ENCODE measurements at regions not wholly inside any gene's neighbourhood (a gene's known extent, or its start where the extent isn't known, plus 50 kb on each side); places are given as distances from the start of the nearest gene placed in this dataset.

DNA sequence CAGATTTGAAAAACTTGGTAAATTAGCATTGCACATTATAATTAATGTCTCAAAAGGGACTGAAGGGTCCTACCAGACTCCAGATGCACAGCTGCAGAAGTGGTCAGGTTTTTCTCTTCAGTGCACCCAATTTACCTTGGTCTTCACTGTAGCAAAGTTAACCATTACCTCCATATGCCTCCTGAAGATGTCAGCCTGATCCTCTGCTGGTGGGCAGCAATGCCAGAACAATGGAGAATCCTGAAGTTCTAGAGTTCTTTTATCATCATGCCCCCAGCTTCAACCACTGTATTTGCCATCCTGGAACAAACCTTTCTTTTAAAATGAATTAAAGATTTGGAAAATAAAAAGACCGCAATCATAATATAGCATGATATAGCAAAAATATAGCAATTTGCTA, 1774.8 kb upstream of the CELF4 start:
- Histone ChIP-seq H3K4me1 (ENCODE audit: low read depth, poor library complexity, severe bottlenecking) (no peaks in the 10 kb centered on the region), H3K4me3 (IDR thresholded peaks at IDR 0.05; ENCODE audit: insufficient read depth, low read depth, low read length) (no peak overlapping the region), H3K4me2 (no peak overlapping the region), H3K9ac (no peak overlapping the region), H3K79me2 (ENCODE audit: insufficient read depth, low read depth) (no peaks in the 10 kb centered on the region), H3K27ac (no peak overlapping the region), H3K36me3 (ENCODE audit: insufficient read depth) (no peaks in the 10 kb centered on the region), H2AFZ (ENCODE audit: low read depth) (no peak overlapping the region), H4K20me1 (ENCODE audit: insufficient read depth) (no peaks in the 10 kb centered on the region), H3K27me3 (ENCODE audit: insufficient read depth, low read depth) (no peaks in the 10 kb centered on the region)
- TF ChIP-seq, protein P1, sequence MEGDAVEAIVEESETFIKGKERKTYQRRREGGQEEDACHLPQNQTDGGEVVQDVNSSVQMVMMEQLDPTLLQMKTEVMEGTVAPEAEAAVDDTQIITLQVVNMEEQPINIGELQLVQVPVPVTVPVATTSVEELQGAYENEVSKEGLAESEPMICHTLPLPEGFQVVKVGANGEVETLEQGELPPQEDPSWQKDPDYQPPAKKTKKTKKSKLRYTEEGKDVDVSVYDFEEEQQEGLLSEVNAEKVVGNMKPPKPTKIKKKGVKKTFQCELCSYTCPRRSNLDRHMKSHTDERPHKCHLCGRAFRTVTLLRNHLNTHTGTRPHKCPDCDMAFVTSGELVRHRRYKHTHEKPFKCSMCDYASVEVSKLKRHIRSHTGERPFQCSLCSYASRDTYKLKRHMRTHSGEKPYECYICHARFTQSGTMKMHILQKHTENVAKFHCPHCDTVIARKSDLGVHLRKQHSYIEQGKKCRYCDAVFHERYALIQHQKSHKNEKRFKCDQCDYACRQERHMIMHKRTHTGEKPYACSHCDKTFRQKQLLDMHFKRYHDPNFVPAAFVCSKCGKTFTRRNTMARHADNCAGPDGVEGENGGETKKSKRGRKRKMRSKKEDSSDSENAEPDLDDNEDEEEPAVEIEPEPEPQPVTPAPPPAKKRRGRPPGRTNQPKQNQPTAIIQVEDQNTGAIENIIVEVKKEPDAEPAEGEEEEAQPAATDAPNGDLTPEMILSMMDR (conservative IDR thresholded peaks at IDR 0.05; ENCODE audit: low read depth, low read length) = no peak

DNA sequence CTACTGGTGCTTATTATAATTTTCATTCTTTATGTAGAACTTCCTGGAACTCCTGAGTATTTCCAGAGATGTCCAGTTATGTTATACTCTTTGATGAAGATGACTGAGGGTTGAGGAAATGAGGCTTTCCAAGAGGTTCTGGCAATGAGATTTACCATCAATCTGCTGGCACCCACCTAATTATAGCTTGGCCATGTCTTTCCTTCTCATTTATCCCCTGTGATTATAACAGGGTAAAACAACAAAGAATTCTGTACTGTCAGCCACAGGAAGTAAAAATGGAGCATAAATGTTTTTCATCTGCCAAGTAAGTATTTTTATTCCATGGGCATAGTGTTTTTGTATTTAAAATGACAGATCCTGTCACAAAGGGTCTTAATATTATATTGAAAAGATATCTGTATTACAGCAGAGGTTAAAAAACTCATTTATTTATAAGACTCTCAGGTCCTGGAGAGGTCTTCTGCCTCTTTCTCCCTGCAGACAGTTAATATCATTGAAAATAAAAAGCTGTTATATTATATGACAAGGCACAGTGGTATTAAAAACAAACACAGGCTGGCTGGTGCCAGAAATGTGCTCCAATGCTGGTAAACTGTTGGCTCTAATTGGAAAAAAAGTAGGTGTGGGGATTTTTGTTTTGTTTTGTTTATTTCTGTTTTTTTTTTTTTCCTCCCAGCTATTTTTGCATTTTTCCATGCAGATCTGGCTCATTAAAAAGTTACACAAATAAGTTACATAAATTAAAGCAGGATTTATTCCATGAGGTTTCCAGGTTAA, 1764.1 kb upstream of the CELF4 start:
- no peak overlapping the region for H3K9ac ChIP-seq
- H3K4me2 ChIP-seq = no peak overlapping the region
- H2AFZ ChIP-seq (ENCODE audit: low read depth) = no peak overlapping the region
- no peaks in the 10 kb centered on the region for H3K36me3 ChIP-seq (ENCODE audit: insufficient read depth)
- no peaks in the 10 kb centered on the region for H3K27me3 ChIP-seq (ENCODE audit: insufficient read depth, low read depth)
- no peak overlapping the region for H3K4me3 ChIP-seq (IDR thresholded peaks at IDR 0.05; ENCODE audit: insufficient read depth, low read depth, low read length)
- no peaks in the 10 kb centered on the region for H3K4me1 ChIP-seq (ENCODE audit: low read depth, poor library complexity, severe bottlenecking)
- no peaks in the 10 kb centered on the region for H4K20me1 ChIP-seq (ENCODE audit: insufficient read depth)
- no peaks in the 10 kb centered on the region for H3K79me2 ChIP-seq (ENCODE audit: insufficient read depth, low read depth)
- no peak overlapping the region for H3K27ac ChIP-seq
- TF ChIP-seq, protein P1 (conservative IDR thresholded peaks at IDR 0.05; ENCODE audit: low read depth, low read length) = no peak

GRCh38 chr18:39326772-39327171, 1761.2 kb upstream of the CELF4 start:
- H3K9ac ChIP-seq = no peak overlapping the region
- no peak overlapping the region for H3K27ac ChIP-seq
- H3K27me3 ChIP-seq (ENCODE audit: insufficient read depth, low read depth) = no peaks in the 10 kb centered on the region
- no peaks in the 10 kb centered on the region for H3K4me1 ChIP-seq (ENCODE audit: low read depth, poor library complexity, severe bottlenecking)
- H3K36me3 ChIP-seq (ENCODE audit: insufficient read depth) = no peaks in the 10 kb centered on the region
- H3K79me2 ChIP-seq (ENCODE audit: insufficient read depth, low read depth) = no peaks in the 10 kb centered on the region
- H2AFZ ChIP-seq (ENCODE audit: low read depth) = no peak overlapping the region
- no peak overlapping the region for H3K4me2 ChIP-seq
- no peaks in the 10 kb centered on the region for H4K20me1 ChIP-seq (ENCODE audit: insufficient read depth)
- TF ChIP-seq, protein P1 (conservative IDR thresholded peaks at IDR 0.05; ENCODE audit: low read depth, low read length) = no peak
- H3K4me3 ChIP-seq (IDR thresholded peaks at IDR 0.05; ENCODE audit: insufficient read depth, low read depth, low read length) = no peak overlapping the region

DNA sequence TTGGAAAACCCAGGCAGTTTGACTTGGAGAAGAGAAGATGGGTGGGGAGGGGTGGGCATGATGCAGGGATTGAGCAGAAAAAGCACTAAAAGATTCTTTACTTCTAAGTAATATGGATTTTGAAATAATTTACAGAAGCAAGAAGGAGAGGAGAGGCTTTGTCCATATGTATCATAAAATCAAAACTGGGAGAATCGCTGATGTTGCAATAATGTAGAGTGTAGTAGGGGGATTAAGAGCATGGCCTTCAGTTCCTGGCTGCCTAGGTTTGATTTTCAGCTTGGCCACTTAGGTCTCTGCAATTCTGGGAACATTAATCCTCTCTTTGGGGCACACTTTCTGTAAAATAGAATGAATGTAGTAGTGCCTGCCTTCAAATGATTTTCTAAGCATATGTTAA, 1760.4 kb upstream of the CELF4 start:
- H3K36me3 ChIP-seq (ENCODE audit: insufficient read depth) = no peaks in the 10 kb centered on the region

More for the DNA sequence above, 1760.4 kb upstream of the CELF4 start:
- H4K20me1 ChIP-seq (ENCODE audit: insufficient read depth) = no peaks in the 10 kb centered on the region
- H3K79me2 ChIP-seq (ENCODE audit: insufficient read depth, low read depth) = no peaks in the 10 kb centered on the region
- TF ChIP-seq, protein P1 (conservative IDR thresholded peaks at IDR 0.05; ENCODE audit: low read depth, low read length) = no peak
- H3K4me3 ChIP-seq (IDR thresholded peaks at IDR 0.05; ENCODE audit: insufficient read depth, low read depth, low read length) = no peak overlapping the region
- no peak overlapping the region for H3K27ac ChIP-seq
- H3K4me2 ChIP-seq = no peak overlapping the region
- no peak overlapping the region for H2AFZ ChIP-seq (ENCODE audit: low read depth)
- H3K27me3 ChIP-seq (ENCODE audit: insufficient read depth, low read depth) = no peaks in the 10 kb centered on the region
- H3K9ac ChIP-seq = no peak overlapping the region
- no peaks in the 10 kb centered on the region for H3K4me1 ChIP-seq (ENCODE audit: low read depth, poor library complexity, severe bottlenecking)
